GM18511 (cell line): ENCODE measurements at regions not wholly inside any gene's neighbourhood (a gene's known extent, or its start where the extent isn't known, plus 50 kb on each side); places are given as distances from the start of the nearest gene placed in this dataset.
"Not testable (repeated sequence)": the region's sequence is repeated elsewhere in the genome, so short reads cannot be mapped to it uniquely, and the experiment has no call there.

Experiments used
- ATAC-seq: cut with Tn5 transposase; IDR thresholded peaks from one replicate; pipeline ENCODE4 v1.9.1; 2021; ENCODE audit warnings: mild to moderate bottlenecking, moderate library complexity; ENCODE audit not compliant: unreplicated experiment

DNA sequence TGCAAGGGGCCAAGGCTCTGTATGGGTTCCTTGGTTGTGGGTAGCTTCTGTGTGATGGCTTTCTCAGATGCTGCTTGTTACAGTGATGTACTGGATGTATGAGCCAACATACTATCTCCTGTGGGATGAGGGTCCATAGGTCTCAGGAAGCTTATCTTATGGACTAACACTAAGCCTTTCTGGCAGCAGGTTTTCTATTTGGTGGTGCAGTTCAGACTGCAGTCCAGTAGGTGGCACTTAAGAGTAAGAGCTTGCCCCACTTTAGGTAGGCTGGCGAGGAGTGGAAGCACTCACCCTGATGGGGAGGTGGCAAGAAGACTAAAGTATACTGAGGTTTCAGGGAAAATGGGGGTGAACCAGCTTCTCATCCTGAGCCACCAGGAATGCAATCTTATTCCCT, 306.7 kb upstream of the MAOA start:
- ATAC-seq, result peak; percentile 74

DNA sequence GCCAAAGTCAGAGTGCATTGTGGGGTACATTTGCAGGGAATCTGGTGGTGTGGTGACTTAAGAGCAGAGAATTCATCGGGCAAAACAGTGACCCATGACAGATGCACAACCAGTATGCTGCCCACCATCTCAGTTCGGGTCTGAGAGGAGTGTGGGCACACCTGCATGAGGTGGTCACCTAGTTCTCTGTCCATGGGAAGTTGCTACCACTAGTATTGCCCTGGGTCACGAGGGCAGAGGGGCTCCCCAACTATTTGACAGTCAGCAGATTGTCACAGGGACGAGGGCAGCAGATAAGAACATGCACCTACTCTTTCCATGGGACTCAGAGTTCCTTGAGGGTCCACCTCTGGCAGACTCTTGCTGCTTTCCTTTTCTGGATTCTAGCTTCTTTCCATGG, 305.2 kb upstream of the MAOA start:
- ATAC-seq, result no peak

DNA sequence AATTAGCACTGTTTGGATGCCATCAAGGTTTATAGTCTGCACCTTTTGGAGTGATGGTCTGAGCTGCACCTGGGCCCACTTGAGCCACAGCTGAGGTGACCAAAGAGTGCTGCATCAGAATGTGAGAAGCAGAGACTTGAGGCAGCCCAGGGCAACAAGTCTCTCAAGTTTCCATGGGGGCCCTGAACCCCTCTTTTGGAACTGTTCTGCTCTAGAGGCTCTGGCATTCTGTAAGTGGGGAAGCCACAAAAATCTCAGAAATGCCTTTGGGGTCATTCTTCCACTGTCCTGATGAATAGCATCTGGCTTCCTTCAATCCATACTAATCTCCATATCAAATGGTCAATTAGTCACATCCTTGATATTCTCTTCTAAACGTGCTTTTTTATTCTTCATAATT, 298.4 kb upstream of the MAOA start:
- no peak for ATAC-seq

DNA sequence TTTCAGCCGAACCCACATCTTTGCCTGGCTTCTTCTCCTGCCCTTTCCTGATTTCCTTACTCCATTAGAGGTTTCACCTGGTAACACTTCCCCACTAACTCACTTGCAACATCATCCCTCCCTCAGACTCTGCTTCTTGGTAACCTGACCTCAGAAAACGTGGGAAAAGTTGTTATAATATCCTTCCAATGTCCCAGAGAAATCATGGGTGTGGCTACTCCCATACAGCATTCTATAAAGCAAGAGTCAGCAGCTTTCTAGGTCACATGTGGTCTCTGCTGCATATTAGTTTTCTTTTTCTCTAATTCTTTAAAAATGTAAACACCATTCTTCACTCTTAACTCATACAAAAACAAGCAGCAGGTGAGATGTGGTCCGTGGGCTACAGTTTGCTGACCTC, 283.1 kb upstream of the MAOA start:
- no peak for ATAC-seq

DNA sequence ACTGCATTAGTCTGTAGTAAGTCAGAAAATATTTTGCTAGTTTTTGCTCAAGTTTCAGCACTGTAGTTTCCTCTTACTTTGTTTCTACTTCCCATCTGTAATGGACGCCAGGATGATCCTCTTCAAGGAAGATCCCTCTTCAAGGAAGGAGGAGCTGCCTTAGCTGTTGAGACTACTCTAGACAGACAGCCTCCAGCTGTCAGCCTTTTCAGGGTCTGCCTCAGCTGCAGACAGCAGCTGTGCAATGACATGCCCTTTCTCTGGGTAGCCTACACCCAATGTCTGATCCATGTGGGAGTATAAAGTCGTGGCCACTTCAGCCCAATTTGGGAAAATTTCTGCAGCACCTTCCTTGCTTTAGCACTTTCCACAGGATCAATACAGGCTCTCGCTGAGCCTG, 281.0 kb upstream of the MAOA start:
- ATAC-seq, result no peak

DNA sequence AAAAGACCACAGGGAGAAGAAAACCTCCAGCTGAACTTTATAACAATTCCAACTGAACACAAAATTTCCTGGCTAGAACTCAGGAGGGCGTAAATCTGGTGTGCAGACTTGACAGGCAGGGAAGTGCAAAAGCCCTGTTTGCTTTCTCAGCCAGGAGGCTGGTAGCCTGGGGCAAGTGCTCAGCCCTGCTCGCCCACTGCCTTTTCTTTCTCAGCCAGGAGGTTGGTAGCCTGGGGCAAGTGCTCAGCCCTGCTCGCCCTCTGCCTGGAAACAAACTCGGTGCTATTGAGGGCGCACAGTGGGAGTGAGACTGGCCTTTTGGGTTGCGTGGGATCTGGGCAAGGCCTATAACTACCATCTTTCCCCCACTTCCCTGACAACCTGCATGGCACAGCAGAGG, 275.4 kb upstream of the MAOA start:
- ATAC-seq, result no peak

DNA sequence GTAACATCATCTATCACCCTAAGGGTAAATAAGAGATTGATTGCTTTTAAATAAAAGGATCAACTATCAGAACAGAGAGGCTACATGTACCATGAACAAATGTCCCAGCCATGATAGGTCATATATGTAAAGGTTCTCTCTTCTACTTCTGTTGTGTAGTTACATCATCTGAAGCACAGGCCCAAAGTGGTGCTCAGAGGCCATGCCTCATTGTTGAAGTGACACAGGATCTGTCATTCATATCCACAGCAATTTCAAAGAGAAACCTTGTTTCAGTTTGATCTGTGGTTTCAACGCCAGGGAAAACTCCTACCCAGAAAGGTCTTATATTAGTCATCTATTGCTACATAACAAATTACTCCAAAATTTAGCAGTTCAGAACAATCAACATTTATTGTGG, 269.2 kb upstream of the MAOA start:
- no peak for ATAC-seq

DNA sequence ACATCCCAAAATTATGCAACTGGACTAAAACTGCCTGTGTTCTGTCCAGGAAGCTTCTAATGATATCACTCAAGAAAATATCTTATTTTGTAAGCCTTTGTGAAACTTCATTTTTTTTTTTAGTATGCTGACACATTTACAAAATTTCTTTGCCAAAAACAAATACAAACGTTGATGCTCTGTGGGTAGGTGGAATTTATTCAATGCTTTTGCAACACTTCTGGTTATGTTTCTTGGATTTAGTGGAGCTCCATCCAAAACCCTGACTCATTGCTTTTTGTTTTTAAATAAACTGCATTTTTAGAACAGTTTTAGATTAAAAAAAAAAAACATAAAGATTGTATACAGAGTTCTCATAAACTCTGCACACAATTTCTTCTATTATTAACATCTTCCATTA, 250.9 kb upstream of the MAOA start:
- ATAC-seq, result no peak

DNA sequence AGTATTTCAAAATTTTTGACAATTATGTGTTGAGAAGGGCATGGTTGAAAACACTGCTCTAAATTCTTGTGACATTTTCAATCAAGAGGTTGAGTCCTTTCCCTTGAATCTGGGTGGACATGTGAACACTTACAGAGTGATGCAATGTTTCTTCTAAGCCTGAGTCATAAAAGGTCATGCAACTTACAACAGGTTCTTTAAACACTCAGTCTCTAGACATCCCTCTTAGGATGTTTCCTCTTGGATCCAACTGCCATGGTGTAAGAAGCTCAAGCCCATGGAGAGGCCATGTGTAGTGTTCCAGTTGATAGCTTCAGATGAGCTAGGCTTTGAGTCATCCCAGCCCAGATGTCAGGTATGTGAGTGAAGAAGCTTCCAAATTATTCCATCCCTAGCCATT, 232.2 kb upstream of the MAOA start:
- ATAC-seq, result no peak

DNA sequence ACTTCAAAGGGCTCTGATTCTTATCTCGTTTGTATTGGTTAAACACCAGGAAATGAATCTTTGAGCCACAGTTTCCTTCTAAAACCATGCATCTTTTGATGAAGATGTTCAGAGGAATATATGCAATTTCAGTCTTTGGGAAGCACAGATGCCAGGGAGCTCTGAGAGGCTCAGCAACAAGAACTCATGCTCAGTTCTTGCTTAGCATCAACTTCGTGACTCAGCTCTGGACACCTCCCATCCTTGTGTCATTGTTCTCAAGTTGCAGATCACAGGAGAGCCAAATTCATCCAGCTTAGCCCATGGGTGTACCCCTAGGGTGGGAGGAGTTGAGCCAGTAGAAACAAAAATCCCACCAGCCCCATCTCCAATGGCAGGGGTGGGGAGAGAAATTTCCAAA, 219.6 kb upstream of the MAOA start:
- no peak for ATAC-seq

DNA sequence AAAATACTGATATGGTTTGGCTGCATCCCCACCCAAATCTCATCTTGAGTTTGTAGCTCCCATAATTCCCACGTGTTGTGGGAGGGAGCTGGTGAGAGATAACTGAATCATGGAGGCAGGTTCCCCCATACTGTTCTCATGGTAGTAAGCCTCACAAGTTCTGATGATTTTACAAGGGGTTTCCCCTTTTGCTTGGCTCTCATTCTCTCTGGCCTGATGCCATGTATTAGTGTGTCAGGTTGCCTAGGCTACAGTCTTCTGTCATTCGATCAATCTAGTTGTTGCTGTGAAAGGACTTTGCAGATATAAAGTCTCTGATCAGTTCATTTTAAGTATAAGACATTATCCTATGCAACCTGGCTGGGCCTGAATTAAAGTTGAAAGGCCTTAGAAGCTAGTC, 209.3 kb upstream of the MAOA start:
- ATAC-seq, result no peak

DNA sequence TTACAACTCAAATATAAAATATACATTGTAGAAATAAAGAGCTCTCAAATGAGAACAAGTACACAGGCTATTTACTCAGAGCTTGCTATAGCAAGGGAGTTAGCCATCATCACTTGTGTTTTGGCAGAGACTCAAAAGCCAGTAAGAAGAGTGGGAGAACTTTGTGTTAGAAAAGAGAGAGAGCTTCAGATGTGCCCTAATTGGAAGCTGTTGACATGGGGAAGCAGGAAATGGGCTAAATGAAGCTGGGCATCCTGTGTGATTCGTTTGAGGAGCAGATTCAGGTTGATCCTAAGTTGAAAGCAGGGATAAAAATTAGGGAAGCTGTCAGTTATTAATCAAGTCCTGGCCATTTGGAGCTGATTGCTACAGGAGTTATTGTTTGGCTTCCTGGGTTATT, 207.4 kb upstream of the MAOA start:
- ATAC-seq, result no peak

DNA sequence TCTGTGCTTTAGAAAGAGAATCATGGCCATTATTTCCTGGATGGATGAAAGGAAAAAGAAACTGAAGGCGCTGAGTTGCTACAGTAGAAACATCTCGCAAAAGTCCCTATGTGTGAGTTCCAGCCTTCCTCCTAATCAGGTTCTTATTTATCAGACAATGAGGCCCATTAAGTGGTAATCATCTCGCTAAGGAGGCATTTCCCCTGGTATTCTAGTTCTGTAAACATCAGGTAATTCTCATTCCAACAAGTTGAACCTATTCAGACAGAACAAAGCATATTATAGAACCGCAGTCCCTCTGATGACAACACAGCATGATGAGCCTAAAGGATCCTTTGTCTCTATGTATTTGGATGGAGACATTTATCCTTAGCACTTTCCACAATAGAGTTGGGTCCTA, 205.7 kb upstream of the MAOA start:
- no peak for ATAC-seq

DNA sequence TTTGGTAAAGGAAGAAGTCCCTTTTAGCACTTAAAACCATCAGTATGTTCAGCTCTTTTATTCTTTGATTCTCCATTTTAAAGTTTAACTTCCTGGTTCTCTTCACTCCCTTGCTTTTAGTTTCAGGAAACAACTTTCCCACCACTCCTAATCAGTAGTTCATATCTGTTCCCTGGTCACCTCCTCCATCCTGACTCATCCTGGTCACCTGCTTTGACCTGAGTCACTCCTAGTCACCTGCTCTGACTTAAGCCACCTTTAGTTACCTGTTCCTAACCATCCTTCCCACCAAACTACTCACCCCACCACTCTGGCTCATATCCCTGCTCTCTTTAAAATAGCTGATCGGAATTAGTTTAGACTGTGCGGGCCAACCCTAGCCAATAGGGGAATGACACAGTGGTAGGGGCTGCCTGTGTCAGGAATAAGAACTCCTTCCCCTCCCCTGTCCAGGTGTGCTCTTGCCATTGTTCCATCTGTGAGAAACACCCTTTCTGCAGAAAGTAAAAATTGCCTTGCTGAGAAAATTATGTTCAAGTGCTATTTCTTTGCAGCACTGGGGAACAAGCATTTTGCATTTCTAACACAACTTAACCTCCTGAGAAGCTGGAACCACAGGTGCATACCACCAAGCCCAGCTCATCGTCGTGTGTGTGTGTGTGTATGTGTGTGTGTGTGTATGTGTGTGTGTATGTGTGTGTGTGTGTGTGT, 204.0 kb upstream of the MAOA start:
- ATAC-seq, result not testable (repeated sequence)

DNA sequence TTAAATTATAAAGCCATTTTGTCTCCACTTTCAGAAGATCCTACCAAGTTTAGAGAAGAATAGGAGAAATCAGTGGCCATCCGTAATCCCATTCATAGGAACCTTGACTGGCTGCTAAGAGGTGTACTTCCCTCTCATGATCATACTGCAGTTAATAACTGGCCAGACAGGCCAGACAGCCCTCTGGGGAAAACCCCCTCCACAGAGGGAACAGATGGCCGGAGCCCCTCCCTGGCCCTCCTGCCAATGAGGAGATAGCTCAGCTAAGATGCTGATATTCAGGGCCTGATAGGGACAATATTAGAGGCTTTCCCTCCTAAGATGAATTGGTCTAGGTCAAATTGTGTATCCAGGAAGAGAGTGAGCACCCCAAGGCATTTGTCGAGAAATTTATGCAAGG, 200.0 kb upstream of the MAOA start:
- no peak for ATAC-seq

DNA sequence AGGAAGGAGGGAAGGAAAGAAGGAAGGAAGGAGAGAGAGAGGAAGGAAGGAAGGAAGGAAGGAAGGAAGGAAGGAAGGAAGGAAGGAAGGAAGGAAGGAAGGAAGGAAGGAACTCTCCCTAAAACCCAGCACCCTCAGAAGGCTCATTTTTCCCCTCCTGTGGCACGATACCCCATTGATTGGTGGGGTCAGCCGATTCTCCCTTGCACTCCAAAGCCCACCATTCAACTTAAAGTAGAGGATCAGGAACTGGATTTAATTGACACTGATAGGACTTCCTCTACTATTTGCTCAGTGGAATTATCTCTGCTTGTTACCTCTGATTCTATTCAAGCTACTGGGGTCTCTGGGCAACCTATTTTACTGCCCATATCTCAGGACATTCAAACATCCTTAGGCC, 199.2 kb upstream of the MAOA start:
- no peak for ATAC-seq

DNA sequence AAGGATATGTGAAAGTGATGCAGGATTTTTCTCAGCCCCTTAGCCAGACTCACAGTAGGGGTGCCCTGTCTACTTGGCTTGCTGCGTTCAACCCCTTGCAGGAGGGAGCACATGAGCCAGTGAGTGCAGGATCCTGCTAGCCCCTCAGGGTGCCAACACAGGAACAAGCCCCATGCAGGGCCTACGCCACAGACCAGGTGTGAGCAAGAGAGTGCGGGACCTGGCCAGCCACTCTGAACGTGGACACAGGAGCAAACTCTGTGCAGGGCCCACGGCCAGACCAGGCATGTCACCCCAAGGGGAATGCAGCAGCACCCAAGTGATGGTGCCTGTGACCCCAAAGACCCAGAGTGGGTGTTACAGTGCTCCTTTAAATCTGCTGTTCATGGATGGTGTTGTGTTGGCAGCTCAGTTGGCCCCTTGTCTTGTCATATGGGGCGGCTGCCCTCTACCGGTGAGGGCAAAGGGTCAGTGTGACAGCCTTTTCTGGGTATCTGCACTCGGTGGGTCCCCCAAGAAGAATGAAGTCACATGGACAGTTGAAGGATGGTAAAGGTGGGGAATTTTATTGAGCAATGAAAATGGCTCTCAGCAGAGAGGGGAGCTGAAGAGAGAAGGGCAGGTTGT, 188.4 kb upstream of the MAOA start:
- ATAC-seq, result no peak

DNA sequence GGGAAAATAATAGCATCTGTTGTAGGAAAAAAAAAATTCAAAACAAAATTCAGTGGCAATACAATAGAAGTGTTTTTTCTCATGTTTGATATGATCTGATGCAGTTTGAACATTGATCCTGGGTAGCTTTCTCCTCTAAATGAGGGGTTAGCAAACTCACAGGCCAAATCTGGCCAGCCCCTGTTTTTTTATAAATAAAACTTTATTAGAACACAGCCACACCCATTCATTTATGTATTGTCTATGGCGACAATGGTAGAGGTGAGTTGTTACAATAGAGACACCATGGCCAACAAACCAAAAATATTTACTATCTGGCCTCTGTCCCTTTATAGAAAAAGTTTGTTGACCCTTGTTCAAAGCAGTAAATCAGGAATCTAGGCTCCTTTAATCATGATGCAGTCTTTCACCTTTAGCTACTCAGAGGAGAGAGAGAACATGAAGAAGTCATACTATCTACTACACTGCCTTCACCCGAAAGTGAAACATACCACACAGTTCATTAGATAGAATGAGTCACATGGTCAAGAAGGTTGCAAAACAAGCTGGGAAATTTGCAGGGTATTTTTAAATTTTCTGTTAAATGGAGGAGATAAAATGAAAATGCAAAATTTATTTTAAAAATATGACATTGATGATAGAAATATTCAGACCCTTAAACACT, 186.6 kb upstream of the MAOA start:
- ATAC-seq, result no peak

DNA sequence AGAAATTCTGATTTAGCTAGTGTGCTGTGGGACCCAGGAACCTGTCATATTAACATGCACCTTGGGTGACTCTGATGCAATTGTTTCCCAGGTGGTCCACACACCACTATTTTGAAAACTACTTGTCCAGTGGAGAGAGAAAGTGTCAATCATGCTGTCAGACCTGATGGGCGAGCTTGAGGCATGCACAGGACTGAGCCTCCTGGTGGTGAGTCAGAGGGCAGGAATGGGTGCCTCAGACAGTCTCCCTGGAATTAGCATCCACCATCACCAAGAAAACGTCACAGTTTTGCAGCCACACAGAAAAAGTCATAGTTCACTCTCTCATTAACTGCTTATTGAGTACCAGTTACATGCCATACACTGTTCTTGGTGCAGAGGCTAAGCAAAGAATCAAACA, 181.8 kb upstream of the MAOA start:
- no peak for ATAC-seq

DNA sequence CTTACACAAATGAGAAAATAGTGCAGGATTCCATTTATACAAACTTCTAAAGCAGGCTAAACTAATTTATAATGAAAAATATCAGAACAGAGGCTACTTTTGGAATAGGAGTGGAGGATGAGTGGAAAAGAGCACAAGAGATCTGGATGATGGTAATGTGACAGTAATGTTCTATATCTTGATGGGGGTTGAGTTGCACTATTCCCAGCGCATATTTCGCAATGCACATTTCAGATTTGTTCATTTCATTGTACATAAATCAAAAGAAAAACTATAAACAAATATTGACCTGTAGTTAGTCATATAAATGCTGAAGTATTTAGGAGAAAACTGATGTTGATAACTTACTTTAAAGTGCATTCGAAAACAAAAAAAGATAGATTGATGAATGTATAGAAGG, 177.0 kb upstream of the MAOA start:
- ATAC-seq, result no peak

DNA sequence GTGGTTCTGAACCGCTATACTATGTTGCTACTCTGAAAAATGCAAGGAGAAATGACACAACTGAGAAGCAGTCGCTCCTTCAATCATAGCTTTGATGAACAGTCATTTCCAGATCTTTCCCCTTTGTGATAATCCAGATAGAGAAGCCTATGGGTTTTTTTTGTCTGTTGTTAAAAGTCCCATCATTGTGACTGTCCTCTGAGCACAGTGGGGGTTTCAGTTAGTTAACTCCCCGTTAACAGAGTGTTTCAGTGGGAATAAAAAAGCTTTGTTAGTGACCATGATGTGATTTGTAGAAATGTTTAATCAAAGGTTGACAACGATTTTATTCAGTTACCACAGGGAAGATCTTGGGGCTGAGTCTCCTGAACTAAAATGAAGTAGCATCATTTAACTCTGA, 176.2 kb upstream of the MAOA start:
- no peak for ATAC-seq

DNA sequence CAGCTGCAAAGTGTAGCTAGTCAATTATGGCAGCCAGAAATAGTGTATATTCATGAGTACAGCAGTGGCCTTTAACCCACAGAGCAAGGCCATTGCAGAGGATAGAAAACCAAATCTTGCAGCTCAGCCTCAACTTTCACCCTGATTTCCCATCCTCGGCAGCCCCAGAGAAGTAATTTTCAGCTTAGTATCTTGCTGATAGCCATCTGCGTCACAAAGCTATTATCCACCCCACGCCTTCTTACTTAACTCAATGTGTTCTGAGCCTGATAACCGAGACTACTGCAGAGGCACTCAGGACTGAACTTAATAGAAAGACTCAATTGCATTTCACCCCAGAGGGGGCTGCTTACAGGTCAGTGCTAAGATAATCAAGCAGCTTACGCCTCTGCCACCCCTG, 174.5 kb upstream of the MAOA start:
- ATAC-seq, result no peak

DNA sequence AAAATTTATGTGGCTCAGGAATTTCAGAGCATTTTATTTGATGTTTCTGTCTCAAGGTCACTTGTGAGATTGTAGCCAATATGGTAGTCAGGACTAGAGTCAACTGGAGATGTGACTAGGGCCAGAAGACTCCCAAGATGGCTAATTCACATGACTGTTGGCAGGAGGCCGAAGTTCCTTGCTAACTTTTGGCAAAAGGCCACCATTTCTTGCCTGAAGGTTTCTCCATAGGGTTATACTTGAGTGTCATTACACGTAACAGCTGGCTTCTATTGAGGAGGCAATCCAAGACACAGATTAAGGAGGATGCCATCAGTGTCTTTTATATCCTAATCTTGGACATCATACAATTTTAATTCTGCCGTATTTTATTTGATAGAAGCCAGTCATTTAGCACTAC, 162.3 kb upstream of the MAOA start:
- no peak for ATAC-seq
